GM21576 (cell line): ENCODE measurements at regions not wholly inside any gene's neighbourhood (a gene's known extent, or its start where the extent isn't known, plus 50 kb on each side); places are given as distances from the start of the nearest gene placed in this dataset.
"Not testable (repeated sequence)": the region's sequence is repeated elsewhere in the genome, so short reads cannot be mapped to it uniquely, and the experiment has no call there.

Source experiments
- ATAC-seq: cut with Tn5 transposase; IDR thresholded peaks from one replicate; pipeline ENCODE4 v1.9.1; 2021; ENCODE audit warnings: mild to moderate bottlenecking, moderate library complexity; ENCODE audit not compliant: unreplicated experiment

- no peak for ATAC-seq
Measured at GRCh38 chr1:232579958-232580941, 49.7 kb downstream of the SIPA1L2 start.

GRCh38 chr1:232579466-232579865 is 50.5 kb downstream of the SIPA1L2 start:
- ATAC-seq: no peak

GRCh38 chr1:232578651-232579195 is 51.2 kb downstream of the SIPA1L2 start:
- peak; percentile 68 for ATAC-seq

GRCh38 chr1:232577772-232578171 is 52.2 kb downstream of the SIPA1L2 start:
- no peak for ATAC-seq

- no peak for ATAC-seq
Measured at GRCh38 chr1:232576537-232576936, 53.4 kb downstream of the SIPA1L2 start.

- ATAC-seq: no peak
Measured at GRCh38 chr1:232575763-232576040, 54.2 kb downstream of the SIPA1L2 start.

- no peak for ATAC-seq
Measured at GRCh38 chr1:232574889-232575762, 54.8 kb downstream of the SIPA1L2 start.

- no peak for ATAC-seq
Measured at GRCh38 chr1:232574077-232574476, 55.9 kb downstream of the SIPA1L2 start.

GRCh38 chr1:232571523-232571922 is 58.4 kb downstream of the SIPA1L2 start:
- ATAC-seq: no peak

- ATAC-seq: no peak
Measured at GRCh38 chr1:232570007-232570406, 59.9 kb downstream of the SIPA1L2 start.

GRCh38 chr1:232569554-232569921 is 60.4 kb downstream of the SIPA1L2 start:
- ATAC-seq: not testable (repeated sequence)

GRCh38 chr1:232568906-232569553 is 60.9 kb downstream of the SIPA1L2 start:
- no peak for ATAC-seq

GRCh38 chr1:232568331-232568852 is 61.5 kb downstream of the SIPA1L2 start:
- no peak for ATAC-seq

- no peak for ATAC-seq
Measured at GRCh38 chr1:232566093-232566492, 63.8 kb downstream of the SIPA1L2 start.

- no peak for ATAC-seq
Measured at GRCh38 chr1:232562855-232563510, 67.0 kb downstream of the SIPA1L2 start.

GRCh38 chr1:232561381-232561780 is 68.6 kb downstream of the SIPA1L2 start:
- no peak for ATAC-seq

- no peak for ATAC-seq
Measured at GRCh38 chr1:232560940-232561339, 69.0 kb downstream of the SIPA1L2 start.

GRCh38 chr1:232558954-232559353 is 71.0 kb downstream of the SIPA1L2 start:
- ATAC-seq: no peak

- no peak for ATAC-seq
Measured at GRCh38 chr1:232557502-232558191, 72.3 kb downstream of the SIPA1L2 start.

GRCh38 chr1:232557096-232557495 is 72.8 kb downstream of the SIPA1L2 start:
- ATAC-seq: no peak
